ENCODE measurements at regions not wholly inside any gene's neighbourhood (a gene's known extent, or its start where the extent isn't known, plus 50 kb on each side); places are given as distances from the start of the nearest gene placed in this dataset.
"Not testable (repeated sequence)": the region's sequence is repeated elsewhere in the genome, so short reads cannot be mapped to it uniquely, and the experiment has no call there.

- Mint-ChIP-seq H3K36me3 (no peaks in the 10 kb centered on the region), H3K4me1 (ENCODE audit: unreplicated experiment) (peaks cover 12% of the 10 kb centered on the region), H3K27me3 (peaks cover 40% of the 10 kb centered on the region), H3K27ac (no peak overlapping the region), H3K4me3 (no peak overlapping the region), H3K9me3 (no peaks in the 10 kb centered on the region)
- no peak for DNase-seq (ENCODE audit: extremely low spot score, unreplicated experiment)
- TF ChIP-seq CTCF (conservative IDR thresholded peaks at IDR 0.05), result no peak
Observed at GRCh38 chr9:87199278-87199677, 252.0 kb upstream of the GAS1 start.

- no peak overlapping the region for H3K27ac Mint-ChIP-seq
- peaks cover 40% of the 10 kb centered on the region for H3K27me3 Mint-ChIP-seq
- H3K9me3 Mint-ChIP-seq, result no peaks in the 10 kb centered on the region
- DNase-seq (ENCODE audit: extremely low spot score, unreplicated experiment), result no peak
- H3K4me3 Mint-ChIP-seq, result no peak overlapping the region
- H3K4me1 Mint-ChIP-seq (ENCODE audit: unreplicated experiment), result peaks cover 9% of the 10 kb centered on the region
- TF ChIP-seq CTCF (conservative IDR thresholded peaks at IDR 0.05), result no peak
- no peaks in the 10 kb centered on the region for H3K36me3 Mint-ChIP-seq
Observed at GRCh38 chr9:87199782-87200181, 252.5 kb upstream of the GAS1 start.

- DNase-seq (ENCODE audit: extremely low spot score, unreplicated experiment), result no peak
Observed at GRCh38 chr9:87201351-87201751, 254.0 kb upstream of the GAS1 start.

GRCh38 chr9:87206064-87206661 is 258.9 kb upstream of the GAS1 start:
- H3K9me3 Mint-ChIP-seq, result no peaks in the 10 kb centered on the region
- H3K4me3 Mint-ChIP-seq, result no peak overlapping the region
- no peak for TF ChIP-seq CTCF (conservative IDR thresholded peaks at IDR 0.05)
- no peak for DNase-seq (ENCODE audit: extremely low spot score, unreplicated experiment)
- H3K27ac Mint-ChIP-seq, result no peak overlapping the region
- peaks cover 9% of the 10 kb centered on the region for H3K4me1 Mint-ChIP-seq (ENCODE audit: unreplicated experiment)
- H3K36me3 Mint-ChIP-seq, result no peaks in the 10 kb centered on the region
- peaks cover 11% of the 10 kb centered on the region for H3K27me3 Mint-ChIP-seq

More at GRCh38 chr9:87201351-87201751, 254.0 kb upstream of the GAS1 start:
- Mint-ChIP-seq H3K4me1 (ENCODE audit: unreplicated experiment) (peaks cover 9% of the 10 kb centered on the region), H3K9me3 (no peaks in the 10 kb centered on the region), H3K4me3 (no peak overlapping the region), H3K27me3 (peaks cover 39% of the 10 kb centered on the region), H3K36me3 (no peaks in the 10 kb centered on the region), H3K27ac (no peak overlapping the region)
- no peak for TF ChIP-seq CTCF (conservative IDR thresholded peaks at IDR 0.05)

- H3K36me3 Mint-ChIP-seq; H3K4me1 Mint-ChIP-seq (ENCODE audit: unreplicated experiment); H3K27me3 Mint-ChIP-seq; H3K4me3 Mint-ChIP-seq; DNase-seq (ENCODE audit: extremely low spot score, unreplicated experiment); H3K27ac Mint-ChIP-seq; H3K9me3 Mint-ChIP-seq: not testable (repeated sequence)
Observed at GRCh38 chr9:87210658-87211057, 263.4 kb upstream of the GAS1 start.

- Mint-ChIP-seq H3K4me3 (no peak overlapping the region), H3K9me3 (no peaks in the 10 kb centered on the region), H3K27ac (no peak overlapping the region), H3K36me3 (no peaks in the 10 kb centered on the region), H3K4me1 (ENCODE audit: unreplicated experiment) (peaks cover 8% of the 10 kb centered on the region), H3K27me3 (peaks cover 11% of the 10 kb centered on the region)
- no peak for TF ChIP-seq CTCF (conservative IDR thresholded peaks at IDR 0.05)
- DNase-seq (ENCODE audit: extremely low spot score, unreplicated experiment), result no peak
Observed at GRCh38 chr9:87211669-87212068, 264.4 kb upstream of the GAS1 start.
